OCI-LY3 (cell line): ENCODE measurements at regions not wholly inside any gene's neighbourhood (a gene's known extent, or its start where the extent isn't known, plus 50 kb on each side); places are given as distances from the start of the nearest gene placed in this dataset.
"Not testable (repeated sequence)": the region's sequence is repeated elsewhere in the genome, so short reads cannot be mapped to it uniquely, and the experiment has no call there.

Experiments
- CTCF ChIP-seq: fragments of 200-600, 300-600 bp; sonication (generic); IDR thresholded peaks from 2 replicates; pipeline ENCODE4 v1.5.1; 2014; ENCODE audit warnings: antibody characterized with exemption, low read length, low read depth
- EZH2phosphoT487 ChIP-seq: fragments of 200-600 bp; shearing (Covaris generic); IDR thresholded peaks from 2 replicates; pipeline ENCODE4 v1.6.1; 2018; ENCODE audit warnings: antibody characterized with exemption, mixed run types, low read depth

GRCh38 chr7:81141257-81142205 is 222.7 kb upstream of the SEMA3C start:
- not testable (repeated sequence) for TF ChIP-seq CTCF, EZH2phosphoT487
